ENCODE measurements at regions not wholly inside any gene's neighbourhood (a gene's known extent, or its start where the extent isn't known, plus 50 kb on each side); places are given as distances from the start of the nearest gene placed in this dataset.

GRCh38 chr1:157353546-157353945 lies 198.8 kb downstream of the FCRL5 start:
- DNase-seq = no peak
- Histone ChIP-seq H3K9ac (no peak overlapping the region), H3K4me2 (no peak overlapping the region), H3K4me3 (ENCODE audit: low read depth in 2 of 2, low read length in 1 of 2) (no peak overlapping the region), H3K4me1 (ENCODE audit: control insufficient read depth in 1 of 2, insufficient read depth in 2 of 2, low read depth in 1 of 2, low read length in 1 of 2) (no peaks in the 10 kb centered on the region), H3K27ac (ENCODE audit: low read depth in 2 of 2, low read length in 1 of 2) (no peak overlapping the region), H3K27me3 (ENCODE audit: insufficient read depth) (peaks cover 22% of the 10 kb centered on the region), H3K36me3 (replicated peaks in 1 of 2; ENCODE audit: control insufficient read depth in 1 of 2, insufficient read depth in 2 of 2, low read length in 1 of 2) (no peaks in the 10 kb centered on the region), H4K20me1 (ENCODE audit: insufficient read depth) (no peaks in the 10 kb centered on the region), H3K79me2 (ENCODE audit: insufficient read depth) (no peaks in the 10 kb centered on the region), H2AFZ (ENCODE audit: low read depth) (no peak overlapping the region), H3K9me2 (no peaks in the 10 kb centered on the region), H3F3A (replicated peaks; ENCODE audit: insufficient read depth) (no peaks in the 10 kb centered on the region), H3K9me3 (no peaks in the 10 kb centered on the region)
- ChIA-PET POLR2A (no interaction called here), CTCF (interaction anchor here (1.1 to 2.0 kb wide), 4 partner anchors 10 to 136 kb away, joined by 3 to 7 read pairs (median 4); no protein-coding TSS in a partner anchor)
- TF ChIP-seq SIN3A (IDR thresholded peaks at IDR 0.05; ENCODE audit: borderline replicate concordance, low read depth, low read length) (no peak), ELF1 (IDR thresholded peaks at IDR 0.05) (no peak), GABPA (IDR thresholded peaks at IDR 0.05; ENCODE audit: low read depth) (no peak), USF1 (IDR thresholded peaks at IDR 0.05; ENCODE audit: borderline replicate concordance, low read depth) (no peak), RFX5 (IDR thresholded peaks at IDR 0.05; ENCODE audit: low read length) (no peak), RXRA (IDR thresholded peaks at IDR 0.05; ENCODE audit: borderline replicate concordance, low read depth) (no peak), NRF1 (IDR thresholded peaks at IDR 0.05; ENCODE audit: low read depth, low read length) (no peak), RCOR1 (IDR thresholded peaks at IDR 0.05; ENCODE audit: low read length) (no peak), TCF12 (IDR thresholded peaks at IDR 0.05) (no peak), RAD21 (IDR thresholded peaks at IDR 0.05; ENCODE audit: low read length) (no peak), JUND (IDR thresholded peaks at IDR 0.05) (no peak), NFIC (IDR thresholded peaks at IDR 0.05; ENCODE audit: borderline replicate concordance) (no peak), USF2 (IDR thresholded peaks at IDR 0.05; ENCODE audit: borderline replicate concordance, low read depth, low read length) (no peak), FOXJ3 (CRISPR knock-in tag; IDR thresholded peaks at IDR 0.05) (no peak), FOSL2 (IDR thresholded peaks at IDR 0.05; ENCODE audit: borderline replicate concordance, low read depth) (no peak), PBX3 (IDR thresholded peaks at IDR 0.05) (no peak)
- 0% methylated on average over 2 of the region's 2 CpGs for WGBS (ENCODE audit: low lambda C conversion rate)

GRCh38 chr1:157352817-157353408 lies 199.4 kb downstream of the FCRL5 start:
- no peaks in the 10 kb centered on the region for H4K20me1 ChIP-seq (ENCODE audit: insufficient read depth)
- H3K4me1 ChIP-seq (ENCODE audit: control insufficient read depth in 1 of 2, insufficient read depth in 2 of 2, low read depth in 1 of 2, low read length in 1 of 2) = no peaks in the 10 kb centered on the region
- no peaks in the 10 kb centered on the region for H3K9me2 ChIP-seq
- H3K27me3 ChIP-seq (ENCODE audit: insufficient read depth) = peaks cover 19% of the 10 kb centered on the region; the same call in 1 of the 2 replicates
- 0% methylated on average over 1 of the region's 1 CpG for WGBS (ENCODE audit: low lambda C conversion rate)
- no peaks in the 10 kb centered on the region for H3K36me3 ChIP-seq (replicated peaks in 1 of 2; ENCODE audit: control insufficient read depth in 1 of 2, insufficient read depth in 2 of 2, low read length in 1 of 2)
- POLR2A ChIA-PET = no interaction called here
- DNase-seq = no peak
- no peak overlapping the region for H2AFZ ChIP-seq (ENCODE audit: low read depth)
- no peak overlapping the region for H3K27ac ChIP-seq (ENCODE audit: low read depth in 2 of 2, low read length in 1 of 2)
- TF ChIP-seq EZH2phosphoT487 (IDR thresholded peaks at IDR 0.05; ENCODE audit: borderline replicate concordance, low read depth) (no peak), USF2 (IDR thresholded peaks at IDR 0.05; ENCODE audit: borderline replicate concordance, low read depth, low read length) (no peak), USF1 (IDR thresholded peaks at IDR 0.05; ENCODE audit: borderline replicate concordance, low read depth) (no peak), TAF1 (IDR thresholded peaks at IDR 0.05; ENCODE audit: borderline replicate concordance, low read depth, low read length) (no peak), GABPA (IDR thresholded peaks at IDR 0.05; ENCODE audit: low read depth) (no peak), MXI1 (IDR thresholded peaks at IDR 0.05; ENCODE audit: low read depth, low read length) (no peak), NRF1 (IDR thresholded peaks at IDR 0.05; ENCODE audit: low read depth, low read length) (no peak), SIN3A (IDR thresholded peaks at IDR 0.05; ENCODE audit: borderline replicate concordance, low read depth, low read length) (no peak), ZBTB33 (IDR thresholded peaks at IDR 0.05; ENCODE audit: borderline replicate concordance, low read depth) (no peak)
- no peaks in the 10 kb centered on the region for H3K9me3 ChIP-seq
- H3F3A ChIP-seq (replicated peaks; ENCODE audit: insufficient read depth) = no peaks in the 10 kb centered on the region
- CTCF ChIA-PET = interaction anchor here (1.1 to 2.0 kb wide), 3 partner anchors 10 to 129 kb away, joined by 3 to 7 read pairs (median 4); no protein-coding TSS in a partner anchor
- H3K9ac ChIP-seq = no peak overlapping the region
- H3K79me2 ChIP-seq (ENCODE audit: insufficient read depth) = no peaks in the 10 kb centered on the region
- H3K4me3 ChIP-seq (ENCODE audit: low read depth in 2 of 2, low read length in 1 of 2) = no peak overlapping the region
- no peak overlapping the region for H3K4me2 ChIP-seq

Measured in SK-N-SH (cell line).